ENCODE measurements at regions not wholly inside any gene's neighbourhood (a gene's known extent, or its start where the extent isn't known, plus 50 kb on each side); places are given as distances from the start of the nearest gene placed in this dataset.

DNA sequence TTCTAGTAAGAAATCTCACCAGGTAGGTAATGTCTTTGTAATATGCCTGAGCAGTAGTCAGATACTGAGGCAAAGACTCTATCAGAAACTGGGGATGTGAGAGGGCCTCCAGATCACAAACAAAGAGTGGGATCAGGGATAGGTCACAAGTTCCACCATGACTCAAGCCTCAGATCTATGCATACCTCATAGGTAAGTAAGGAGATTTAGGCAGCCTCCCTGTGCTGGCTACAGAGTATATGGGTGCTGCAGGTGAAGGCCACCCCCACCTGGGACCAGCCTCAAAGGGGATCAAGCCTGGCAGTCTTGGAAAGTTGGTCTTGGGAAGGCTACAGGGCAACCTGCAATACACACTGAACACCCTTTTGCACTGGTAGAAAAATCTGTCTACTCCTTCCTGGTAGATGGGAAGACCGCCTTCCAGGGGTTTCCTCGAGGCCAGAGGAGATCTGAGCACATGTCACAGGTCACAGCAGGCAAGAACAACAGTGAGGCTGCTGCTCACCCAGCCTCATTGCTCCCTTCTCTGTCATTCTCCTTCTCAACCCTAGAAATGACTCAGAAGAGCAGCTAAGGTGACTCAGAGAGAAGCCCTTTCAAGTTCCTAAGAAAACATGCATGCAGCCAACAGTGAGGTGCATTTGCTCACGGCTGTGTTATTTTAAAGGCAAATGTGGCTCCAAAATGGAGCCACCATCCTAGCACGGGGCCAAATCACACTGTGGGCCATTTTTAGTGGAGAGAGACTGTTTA, 143.4 kb upstream of the CDKN3 start:
- H3K79me2 ChIP-seq (ENCODE audit: control insufficient read depth, low read length), result no peaks in the 10 kb centered on the region
- H3F3A ChIP-seq (ENCODE audit: control insufficient read depth, insufficient read depth), result no peaks in the 10 kb centered on the region
- no peak overlapping the region for H3K4me3 ChIP-seq (ENCODE audit: low read length)
- no peaks in the 10 kb centered on the region for H3K9me3 ChIP-seq (ENCODE audit: control insufficient read depth, insufficient read depth, low read length)
- no peaks in the 10 kb centered on the region for H3K9me2 ChIP-seq (replicated peaks; ENCODE audit: control insufficient read depth, low read length)
- no peaks in the 10 kb centered on the region for H3K4me1 ChIP-seq (ENCODE audit: control insufficient read depth, low read length)
- H3K27ac ChIP-seq (ENCODE audit: low read depth, low read length), result no peak overlapping the region
- H3K27me3 ChIP-seq (ENCODE audit: control insufficient read depth, low read length), result peaks cover 12% of the 10 kb centered on the region
- H3K36me3 ChIP-seq (ENCODE audit: control insufficient read depth, low read length), result no peaks in the 10 kb centered on the region
- no peaks in the 10 kb centered on the region for H4K20me1 ChIP-seq (ENCODE audit: control insufficient read depth, insufficient read depth, low read depth, low read length)
- TF ChIP-seq EZH2phosphoT487 (IDR thresholded peaks at IDR 0.05; ENCODE audit: borderline replicate concordance, low read length), result no peak
- TF ChIP-seq, protein P1, sequence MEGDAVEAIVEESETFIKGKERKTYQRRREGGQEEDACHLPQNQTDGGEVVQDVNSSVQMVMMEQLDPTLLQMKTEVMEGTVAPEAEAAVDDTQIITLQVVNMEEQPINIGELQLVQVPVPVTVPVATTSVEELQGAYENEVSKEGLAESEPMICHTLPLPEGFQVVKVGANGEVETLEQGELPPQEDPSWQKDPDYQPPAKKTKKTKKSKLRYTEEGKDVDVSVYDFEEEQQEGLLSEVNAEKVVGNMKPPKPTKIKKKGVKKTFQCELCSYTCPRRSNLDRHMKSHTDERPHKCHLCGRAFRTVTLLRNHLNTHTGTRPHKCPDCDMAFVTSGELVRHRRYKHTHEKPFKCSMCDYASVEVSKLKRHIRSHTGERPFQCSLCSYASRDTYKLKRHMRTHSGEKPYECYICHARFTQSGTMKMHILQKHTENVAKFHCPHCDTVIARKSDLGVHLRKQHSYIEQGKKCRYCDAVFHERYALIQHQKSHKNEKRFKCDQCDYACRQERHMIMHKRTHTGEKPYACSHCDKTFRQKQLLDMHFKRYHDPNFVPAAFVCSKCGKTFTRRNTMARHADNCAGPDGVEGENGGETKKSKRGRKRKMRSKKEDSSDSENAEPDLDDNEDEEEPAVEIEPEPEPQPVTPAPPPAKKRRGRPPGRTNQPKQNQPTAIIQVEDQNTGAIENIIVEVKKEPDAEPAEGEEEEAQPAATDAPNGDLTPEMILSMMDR (IDR thresholded peaks at IDR 0.05; ENCODE audit: low read depth, low read length, poor library complexity, severe bottlenecking), result no peak
- H3K4me2 ChIP-seq (ENCODE audit: low read length), result no peak overlapping the region

DNA sequence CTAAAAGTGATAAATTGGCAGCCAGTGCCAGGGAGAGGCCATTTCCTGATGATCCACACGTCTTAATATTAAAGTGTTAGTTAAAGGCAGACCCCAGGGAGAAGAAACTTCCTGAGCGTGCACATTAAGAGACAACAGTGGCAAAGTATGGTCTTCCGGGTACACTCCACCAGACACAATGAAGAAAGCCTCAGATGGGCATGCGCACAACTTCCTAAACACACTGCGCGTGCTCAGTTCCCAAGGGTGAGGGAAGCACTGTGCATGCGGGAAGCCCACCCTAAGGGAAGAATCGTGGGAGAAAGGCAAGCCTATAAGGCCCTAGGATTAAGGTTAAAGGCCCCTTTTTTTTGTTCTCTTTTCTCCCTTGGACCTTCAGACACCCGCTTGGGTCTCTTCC, 140.7 kb upstream of the CDKN3 start:
- TF ChIP-seq, protein P1 (IDR thresholded peaks at IDR 0.05; ENCODE audit: low read depth, low read length, poor library complexity, severe bottlenecking), result no peak
- no peak for TF ChIP-seq EZH2phosphoT487 (IDR thresholded peaks at IDR 0.05; ENCODE audit: borderline replicate concordance, low read length)
- Histone ChIP-seq H3K9me3 (ENCODE audit: control insufficient read depth, insufficient read depth, low read length) (no peaks in the 10 kb centered on the region), H3K9me2 (replicated peaks; ENCODE audit: control insufficient read depth, low read length) (no peaks in the 10 kb centered on the region), H3K27ac (ENCODE audit: low read depth, low read length) (no peak overlapping the region), H3K27me3 (ENCODE audit: control insufficient read depth, low read length) (peaks cover 12% of the 10 kb centered on the region), H3K4me1 (ENCODE audit: control insufficient read depth, low read length) (no peaks in the 10 kb centered on the region), H3K79me2 (ENCODE audit: control insufficient read depth, low read length) (no peaks in the 10 kb centered on the region), H3F3A (ENCODE audit: control insufficient read depth, insufficient read depth) (no peaks in the 10 kb centered on the region), H4K20me1 (ENCODE audit: control insufficient read depth, insufficient read depth, low read depth, low read length) (no peaks in the 10 kb centered on the region), H3K4me3 (ENCODE audit: low read length) (no peak overlapping the region), H3K4me2 (ENCODE audit: low read length) (no peak overlapping the region), H3K36me3 (ENCODE audit: control insufficient read depth, low read length) (no peaks in the 10 kb centered on the region)

DNA sequence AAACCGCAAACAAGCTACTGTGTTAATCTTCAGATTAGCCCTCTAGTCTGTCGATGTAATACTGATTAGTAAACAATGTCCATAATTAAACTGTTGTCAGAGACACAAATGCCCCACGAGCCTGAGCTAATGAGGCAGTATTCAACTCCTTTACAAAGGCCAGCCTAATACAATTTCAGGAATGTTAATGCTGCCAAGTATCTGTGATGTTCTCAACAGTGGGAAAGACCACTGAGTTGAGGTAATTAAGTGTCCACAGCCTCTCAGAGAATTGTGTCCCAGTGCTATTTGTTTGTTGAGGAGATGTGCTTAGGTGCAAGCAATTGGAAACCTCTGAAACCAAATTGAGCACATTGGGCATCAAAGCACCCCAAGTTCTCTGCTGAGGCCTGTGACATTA, 139.4 kb upstream of the CDKN3 start:
- Histone ChIP-seq H3K4me2 (ENCODE audit: low read length) (no peak overlapping the region), H3K9me2 (replicated peaks; ENCODE audit: control insufficient read depth, low read length) (no peaks in the 10 kb centered on the region), H3K36me3 (ENCODE audit: control insufficient read depth, low read length) (no peaks in the 10 kb centered on the region), H4K20me1 (ENCODE audit: control insufficient read depth, insufficient read depth, low read depth, low read length) (no peaks in the 10 kb centered on the region), H3K79me2 (ENCODE audit: control insufficient read depth, low read length) (no peaks in the 10 kb centered on the region), H3K27me3 (ENCODE audit: control insufficient read depth, low read length) (peaks cover 5% of the 10 kb centered on the region), H3K9me3 (ENCODE audit: control insufficient read depth, insufficient read depth, low read length) (no peaks in the 10 kb centered on the region), H3K4me1 (ENCODE audit: control insufficient read depth, low read length) (no peaks in the 10 kb centered on the region), H3F3A (ENCODE audit: control insufficient read depth, insufficient read depth) (no peaks in the 10 kb centered on the region), H3K4me3 (ENCODE audit: low read length) (no peak overlapping the region), H3K27ac (ENCODE audit: low read depth, low read length) (no peak overlapping the region)
- TF ChIP-seq EZH2phosphoT487 (IDR thresholded peaks at IDR 0.05; ENCODE audit: borderline replicate concordance, low read length), result no peak

DNA sequence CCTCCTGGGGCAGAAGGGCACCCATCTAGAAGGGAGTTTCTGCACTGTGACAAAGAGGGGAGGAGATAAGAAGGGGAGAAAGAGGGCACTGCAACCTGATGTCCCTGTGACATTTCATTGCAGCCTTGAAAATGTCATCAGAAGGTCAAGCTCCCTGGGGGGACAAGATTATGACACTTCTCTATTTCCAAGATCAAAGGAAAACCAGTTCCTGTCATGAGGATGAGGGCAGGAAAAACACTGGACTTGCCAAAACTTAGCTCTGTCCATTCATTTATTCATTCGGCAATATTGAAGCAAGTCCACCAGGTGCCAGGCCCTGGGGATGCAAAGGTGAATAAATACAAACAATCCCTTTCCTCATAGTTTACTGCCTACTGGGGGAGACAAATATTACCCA, 138.4 kb upstream of the CDKN3 start:
- peaks cover 3% of the 10 kb centered on the region for H3K27me3 ChIP-seq (ENCODE audit: control insufficient read depth, low read length)
- no peak for TF ChIP-seq EZH2phosphoT487 (IDR thresholded peaks at IDR 0.05; ENCODE audit: borderline replicate concordance, low read length)
- TF ChIP-seq, protein P1 (IDR thresholded peaks at IDR 0.05; ENCODE audit: low read depth, low read length, poor library complexity, severe bottlenecking), result no peak
- no peaks in the 10 kb centered on the region for H3K79me2 ChIP-seq (ENCODE audit: control insufficient read depth, low read length)
- H3K4me3 ChIP-seq (ENCODE audit: low read length), result no peak overlapping the region
- H3K9me2 ChIP-seq (replicated peaks; ENCODE audit: control insufficient read depth, low read length), result no peaks in the 10 kb centered on the region
- no peaks in the 10 kb centered on the region for H3K4me1 ChIP-seq (ENCODE audit: control insufficient read depth, low read length)
- H4K20me1 ChIP-seq (ENCODE audit: control insufficient read depth, insufficient read depth, low read depth, low read length), result no peaks in the 10 kb centered on the region
- H3F3A ChIP-seq (ENCODE audit: control insufficient read depth, insufficient read depth), result no peaks in the 10 kb centered on the region
- H3K9me3 ChIP-seq (ENCODE audit: control insufficient read depth, insufficient read depth, low read length), result no peaks in the 10 kb centered on the region
- H3K36me3 ChIP-seq (ENCODE audit: control insufficient read depth, low read length), result no peaks in the 10 kb centered on the region
- H3K27ac ChIP-seq (ENCODE audit: low read depth, low read length), result no peak overlapping the region
- no peak overlapping the region for H3K4me2 ChIP-seq (ENCODE audit: low read length)
